K562 (cell line): ENCODE measurements at regions not wholly inside any gene's neighbourhood (a gene's known extent, or its start where the extent isn't known, plus 50 kb on each side); places are given as distances from the start of the nearest gene placed in this dataset.

ENCODE experiments used
- FOXK2 ChIP-seq, 2 experiments: fragments of 450-650 bp; IDR thresholded peaks in 1 of 2; conservative IDR thresholded peaks in 1 of 2; 2 replicates each; pipeline ENCODE4 v1.6.1; 2016; ENCODE audit warnings: low read depth in 2 of 2, mild to moderate bottlenecking in 1 of 2
- GABPA ChIP-seq: fragments of 200-800 bp; sonication (Bioruptor generic); conservative IDR thresholded peaks from 2 replicates; pipeline ENCODE4 v1.6.1; 2016; ENCODE audit warnings: low read depth, missing genetic modification characterization, missing compliant biosample characterization
- HDAC2 ChIP-seq: fragments of 450-650 bp; IDR thresholded peaks from 2 replicates; pipeline ENCODE4 v1.6.1; 2016; ENCODE audit warnings: mild to moderate bottlenecking
- NCOR1 ChIP-seq: fragments of 450-650 bp; IDR thresholded peaks from 2 replicates; pipeline ENCODE4 v1.6.1; 2016; ENCODE audit warnings: mild to moderate bottlenecking, moderate library complexity
- RBM39 ChIP-seq: fragments of 200-400 bp; formaldehyde crosslinking; optimal IDR thresholded peaks from 2 replicates; pipeline ENCODE3; 2018; ENCODE audit warnings: low read depth, low read length
- ZBTB33 ChIP-seq: sonication (generic); formaldehyde crosslinking; IDR thresholded peaks from 2 replicates; pipeline ENCODE4 v1.8.1; 2023; ENCODE audit warnings: mild to moderate bottlenecking, missing genetic modification reagents
- ZNF184 ChIP-seq: sonication (generic); formaldehyde crosslinking; IDR thresholded peaks from 2 replicates; pipeline ENCODE4 v1.5.0; 2020; ENCODE audit warnings: missing genetic modification reagents
- ZNF395 ChIP-seq: fragments of 200-800 bp; sonication (Bioruptor generic); IDR thresholded peaks from 2 replicates; pipeline ENCODE4 v1.6.1; 2017; ENCODE audit warnings: missing genetic modification characterization, missing compliant biosample characterization
- ZNF398 ChIP-seq: fragments of 250-450 bp; sonication (Bioruptor Pico); IDR thresholded peaks from 2 replicates; pipeline ENCODE4 v1.8.0; 2021; ENCODE audit warnings: moderate library complexity, mild to moderate bottlenecking, inconsistent platforms
- ZNF507 ChIP-seq: conservative IDR thresholded peaks from 2 replicates; pipeline ENCODE4 v1.6.1; 2017; ENCODE audit warnings: missing genetic modification characterization, missing compliant biosample characterization
- ZNF785 ChIP-seq: fragments of 250-450 bp; sonication (Bioruptor Pico); IDR thresholded peaks from 2 replicates; pipeline ENCODE4 v1.4.0; 2020; ENCODE audit warnings: mild to moderate bottlenecking

- TF ChIP-seq NCOR1, result no peak
- no peak for TF ChIP-seq FOXK2 (conservative IDR thresholded peaks at IDR 0.05 in 1 of 2, IDR thresholded peaks at IDR 0.05 in 1 of 2; ENCODE audit: low read depth in 2 of 2)
- no peak for TF ChIP-seq GABPA (tag)
- TF ChIP-seq ZNF395, result no peak
- no peak for TF ChIP-seq RBM39
- no peak for TF ChIP-seq HDAC2
- TF ChIP-seq ZNF398, result no peak
- TF ChIP-seq ZNF785 (CRISPR knock-in tag), result no peak
- no peak for TF ChIP-seq ZNF184
- TF ChIP-seq ZBTB33 (CRISPR knock-in tag), result no peak
- TF ChIP-seq ZNF507 (tag), result no peak
Observed at GRCh38 chr9:101836021-101836420, 97.6 kb upstream of the GRIN3A start.
